ENCODE measurements at regions not wholly inside any gene's neighbourhood (a gene's known extent, or its start where the extent isn't known, plus 50 kb on each side); places are given as distances from the start of the nearest gene placed in this dataset.

- TF ChIP-seq, protein P1, sequence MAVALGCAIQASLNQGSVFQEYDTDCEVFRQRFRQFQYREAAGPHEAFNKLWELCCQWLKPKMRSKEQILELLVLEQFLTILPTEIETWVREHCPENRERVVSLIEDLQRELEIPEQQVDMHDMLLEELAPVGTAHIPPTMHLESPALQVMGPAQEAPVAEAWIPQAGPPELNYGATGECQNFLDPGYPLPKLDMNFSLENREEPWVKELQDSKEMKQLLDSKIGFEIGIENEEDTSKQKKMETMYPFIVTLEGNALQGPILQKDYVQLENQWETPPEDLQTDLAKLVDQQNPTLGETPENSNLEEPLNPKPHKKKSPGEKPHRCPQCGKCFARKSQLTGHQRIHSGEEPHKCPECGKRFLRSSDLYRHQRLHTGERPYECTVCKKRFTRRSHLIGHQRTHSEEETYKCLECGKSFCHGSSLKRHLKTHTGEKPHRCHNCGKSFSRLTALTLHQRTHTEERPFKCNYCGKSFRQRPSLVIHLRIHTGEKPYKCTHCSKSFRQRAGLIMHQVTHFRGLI (tag by site-specific recombination; IDR thresholded peaks at IDR 0.05), result no peak
- TF ChIP-seq, protein P2, sequence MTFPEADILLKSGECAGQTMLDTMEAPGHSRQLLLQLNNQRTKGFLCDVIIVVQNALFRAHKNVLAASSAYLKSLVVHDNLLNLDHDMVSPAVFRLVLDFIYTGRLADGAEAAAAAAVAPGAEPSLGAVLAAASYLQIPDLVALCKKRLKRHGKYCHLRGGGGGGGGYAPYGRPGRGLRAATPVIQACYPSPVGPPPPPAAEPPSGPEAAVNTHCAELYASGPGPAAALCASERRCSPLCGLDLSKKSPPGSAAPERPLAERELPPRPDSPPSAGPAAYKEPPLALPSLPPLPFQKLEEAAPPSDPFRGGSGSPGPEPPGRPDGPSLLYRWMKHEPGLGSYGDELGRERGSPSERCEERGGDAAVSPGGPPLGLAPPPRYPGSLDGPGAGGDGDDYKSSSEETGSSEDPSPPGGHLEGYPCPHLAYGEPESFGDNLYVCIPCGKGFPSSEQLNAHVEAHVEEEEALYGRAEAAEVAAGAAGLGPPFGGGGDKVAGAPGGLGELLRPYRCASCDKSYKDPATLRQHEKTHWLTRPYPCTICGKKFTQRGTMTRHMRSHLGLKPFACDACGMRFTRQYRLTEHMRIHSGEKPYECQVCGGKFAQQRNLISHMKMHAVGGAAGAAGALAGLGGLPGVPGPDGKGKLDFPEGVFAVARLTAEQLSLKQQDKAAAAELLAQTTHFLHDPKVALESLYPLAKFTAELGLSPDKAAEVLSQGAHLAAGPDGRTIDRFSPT (tag by site-specific recombination; IDR thresholded peaks at IDR 0.05), result no peak
- TF ChIP-seq, protein P3, sequence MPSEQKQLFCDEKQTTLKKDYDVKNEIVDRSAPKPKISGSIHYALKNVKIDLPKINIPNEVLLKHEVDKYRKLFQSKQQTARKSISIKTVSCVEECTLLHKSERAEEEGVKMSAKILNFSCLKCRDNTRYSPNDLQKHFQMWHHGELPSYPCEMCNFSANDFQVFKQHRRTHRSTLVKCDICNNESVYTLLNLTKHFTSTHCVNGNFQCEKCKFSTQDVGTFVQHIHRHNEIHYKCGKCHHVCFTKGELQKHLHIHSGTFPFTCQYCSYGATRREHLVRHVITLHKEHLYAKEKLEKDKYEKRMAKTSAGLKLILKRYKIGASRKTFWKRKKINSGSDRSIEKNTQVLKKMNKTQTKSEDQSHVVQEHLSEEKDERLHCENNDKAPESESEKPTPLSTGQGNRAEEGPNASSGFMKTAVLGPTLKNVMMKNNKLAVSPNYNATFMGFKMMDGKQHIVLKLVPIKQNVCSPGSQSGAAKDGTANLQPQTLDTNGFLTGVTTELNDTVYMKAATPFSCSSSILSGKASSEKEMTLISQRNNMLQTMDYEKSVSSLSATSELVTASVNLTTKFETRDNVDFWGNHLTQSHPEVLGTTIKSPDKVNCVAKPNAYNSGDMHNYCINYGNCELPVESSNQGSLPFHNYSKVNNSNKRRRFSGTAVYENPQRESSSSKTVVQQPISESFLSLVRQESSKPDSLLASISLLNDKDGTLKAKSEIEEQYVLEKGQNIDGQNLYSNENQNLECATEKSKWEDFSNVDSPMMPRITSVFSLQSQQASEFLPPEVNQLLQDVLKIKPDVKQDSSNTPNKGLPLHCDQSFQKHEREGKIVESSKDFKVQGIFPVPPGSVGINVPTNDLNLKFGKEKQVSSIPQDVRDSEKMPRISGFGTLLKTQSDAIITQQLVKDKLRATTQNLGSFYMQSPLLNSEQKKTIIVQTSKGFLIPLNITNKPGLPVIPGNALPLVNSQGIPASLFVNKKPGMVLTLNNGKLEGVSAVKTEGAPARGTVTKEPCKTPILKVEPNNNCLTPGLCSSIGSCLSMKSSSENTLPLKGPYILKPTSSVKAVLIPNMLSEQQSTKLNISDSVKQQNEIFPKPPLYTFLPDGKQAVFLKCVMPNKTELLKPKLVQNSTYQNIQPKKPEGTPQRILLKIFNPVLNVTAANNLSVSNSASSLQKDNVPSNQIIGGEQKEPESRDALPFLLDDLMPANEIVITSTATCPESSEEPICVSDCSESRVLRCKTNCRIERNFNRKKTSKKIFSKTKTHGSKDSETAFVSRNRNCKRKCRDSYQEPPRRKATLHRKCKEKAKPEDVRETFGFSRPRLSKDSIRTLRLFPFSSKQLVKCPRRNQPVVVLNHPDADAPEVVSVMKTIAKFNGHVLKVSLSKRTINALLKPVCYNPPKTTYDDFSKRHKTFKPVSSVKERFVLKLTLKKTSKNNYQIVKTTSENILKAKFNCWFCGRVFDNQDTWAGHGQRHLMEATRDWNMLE (tag by site-specific recombination; conservative IDR thresholded peaks at IDR 0.05; ENCODE audit: low read depth), result no peak
- no peak for TF ChIP-seq KLF9 (tag by site-specific recombination; IDR thresholded peaks at IDR 0.05; ENCODE audit: low read depth)
- TF ChIP-seq KLF1 (tag by site-specific recombination; IDR thresholded peaks at IDR 0.05), result no peak
These were observed 405.0 kb upstream of the IL12A start (continued) for GRCh38 chr3:159583662-159584061.

- CTCF ChIA-PET, result interaction anchor here (0.9 kb wide), 1 partner anchor 320 kb away, joined by 3 read pairs; no protein-coding TSS in a partner anchor
- POLR2A ChIA-PET, result no interaction called here
- H3K4me3 ChIP-seq (ENCODE audit: low read depth, low read length), result no peak overlapping the region
- H3K9me3 ChIP-seq (ENCODE audit: control insufficient read depth, insufficient read depth, low read depth, low read length), result no peaks in the 10 kb centered on the region
- no peaks in the 10 kb centered on the region for H3K36me3 ChIP-seq (ENCODE audit: control insufficient read depth in 2 of 2, insufficient read depth in 1 of 2, low read length in 2 of 2)
- H3K4me1 ChIP-seq (ENCODE audit: control insufficient read depth, insufficient read depth, low read length), result no peaks in the 10 kb centered on the region
- no peak overlapping the region for H3K27ac ChIP-seq (ENCODE audit: extremely low read depth, low read depth, low read length)
- no peak for TF ChIP-seq ZNF155 (tag by site-specific recombination; IDR thresholded peaks at IDR 0.05)
- no peak for TF ChIP-seq ZNF426 (tag by site-specific recombination; IDR thresholded peaks at IDR 0.05)
- no peak for TF ChIP-seq TCF7L2 (IDR thresholded peaks at IDR 0.05; ENCODE audit: borderline replicate concordance, low read depth, low read length)
- no peak for TF ChIP-seq ZNF596 (tag by site-specific recombination; IDR thresholded peaks at IDR 0.05)
- TF ChIP-seq KLF1 (tag by site-specific recombination; IDR thresholded peaks at IDR 0.05), result no peak
- TF ChIP-seq ZEB2 (tag by site-specific recombination; IDR thresholded peaks at IDR 0.05), result no peak
- no peak for TF ChIP-seq ZFP3 (tag by site-specific recombination; IDR thresholded peaks at IDR 0.05; ENCODE audit: low read depth)
- no peak for TF ChIP-seq ZNF132 (tag by site-specific recombination; IDR thresholded peaks at IDR 0.05; ENCODE audit: borderline replicate concordance)
- TF ChIP-seq ZBTB10 (tag by site-specific recombination; IDR thresholded peaks at IDR 0.05), result no peak
- TF ChIP-seq, protein P4, sequence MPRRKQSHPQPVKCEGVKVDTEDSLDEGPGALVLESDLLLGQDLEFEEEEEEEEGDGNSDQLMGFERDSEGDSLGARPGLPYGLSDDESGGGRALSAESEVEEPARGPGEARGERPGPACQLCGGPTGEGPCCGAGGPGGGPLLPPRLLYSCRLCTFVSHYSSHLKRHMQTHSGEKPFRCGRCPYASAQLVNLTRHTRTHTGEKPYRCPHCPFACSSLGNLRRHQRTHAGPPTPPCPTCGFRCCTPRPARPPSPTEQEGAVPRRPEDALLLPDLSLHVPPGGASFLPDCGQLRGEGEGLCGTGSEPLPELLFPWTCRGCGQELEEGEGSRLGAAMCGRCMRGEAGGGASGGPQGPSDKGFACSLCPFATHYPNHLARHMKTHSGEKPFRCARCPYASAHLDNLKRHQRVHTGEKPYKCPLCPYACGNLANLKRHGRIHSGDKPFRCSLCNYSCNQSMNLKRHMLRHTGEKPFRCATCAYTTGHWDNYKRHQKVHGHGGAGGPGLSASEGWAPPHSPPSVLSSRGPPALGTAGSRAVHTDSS (tag by site-specific recombination; IDR thresholded peaks at IDR 0.05), result no peak
- no peak for TF ChIP-seq ZNF521 (tag by site-specific recombination; IDR thresholded peaks at IDR 0.05)
- no peak for TF ChIP-seq SP2 (tag by site-specific recombination; IDR thresholded peaks at IDR 0.05)
- TF ChIP-seq SETDB1 (IDR thresholded peaks at IDR 0.05; ENCODE audit: insufficient read length, low read length), result no peak
- TF ChIP-seq ATF2 (tag by site-specific recombination; IDR thresholded peaks at IDR 0.05; ENCODE audit: low read depth), result no peak
- TF ChIP-seq ZNF148 (tag by site-specific recombination; IDR thresholded peaks at IDR 0.05; ENCODE audit: borderline replicate concordance), result no peak
These were observed 404.2 kb upstream of the IL12A start for GRCh38 chr3:159584421-159584820.

Measured in HEK293 (cell line).